GM23248 (cell line): ENCODE measurements at regions not wholly inside any gene's neighbourhood (a gene's known extent, or its start where the extent isn't known, plus 50 kb on each side); places are given as distances from the start of the nearest gene placed in this dataset.

Experiments
- EZH2 ChIP-seq: fragments of 200-600 bp; sonication (generic); IDR thresholded peaks from 2 replicates; pipeline ENCODE4 v1.6.1; 2018; ENCODE audit warnings: antibody characterized with exemption, mild to moderate bottlenecking; ENCODE audit not compliant: insufficient read depth, poor library complexity, severe bottlenecking
- EZH2phosphoT487 ChIP-seq: fragments of 200-600 bp; sonication (generic); IDR thresholded peaks from 2 replicates; pipeline ENCODE4 v1.6.1; 2018; ENCODE audit warnings: antibody characterized with exemption, moderate library complexity, mild to moderate bottlenecking, low read depth; ENCODE audit not compliant: insufficient read depth

GRCh38 chr10:117784776-117785175, 242.2 kb downstream of the EMX2 start:
- TF ChIP-seq EZH2 = no peak
- TF ChIP-seq EZH2phosphoT487 = no peak
